ENCODE measurements at regions not wholly inside any gene's neighbourhood (a gene's known extent, or its start where the extent isn't known, plus 50 kb on each side); places are given as distances from the start of the nearest gene placed in this dataset.

DNA sequence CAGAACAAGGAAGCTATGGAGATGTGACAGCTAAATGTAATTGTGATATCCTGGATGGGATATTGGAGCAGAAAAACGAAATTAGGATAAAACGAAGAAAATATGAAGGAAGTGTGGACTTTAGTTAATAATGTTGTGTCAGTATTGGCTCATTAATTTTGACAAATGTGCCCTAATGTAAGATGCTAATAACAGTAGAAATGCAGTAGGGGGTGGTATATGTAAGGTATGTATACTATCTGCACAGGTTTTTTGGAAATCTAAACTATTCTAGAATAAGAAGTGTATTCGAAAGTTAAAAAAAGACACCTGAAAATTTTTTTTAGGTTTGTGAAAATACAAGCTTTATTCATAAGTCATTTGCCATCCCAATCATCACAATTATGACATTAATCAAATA, 421.4 kb upstream of the B3GALT2 start:
- Histone ChIP-seq H3K27ac (ENCODE audit: low read depth in 1 of 3, low read length in 2 of 3) (no peak overlapping the region), H3K4me3 (ENCODE audit: low read depth in 1 of 3, low read length in 3 of 3) (no peak overlapping the region), H3K27me3 (ENCODE audit: control insufficient read depth in 3 of 3, insufficient read depth in 3 of 3, low read length in 3 of 3) (no peaks in the 10 kb centered on the region), H3K36me3 (ENCODE audit: control insufficient read depth in 3 of 3, insufficient read depth in 2 of 3, low read depth in 1 of 3, low read length in 3 of 3) (no peaks in the 10 kb centered on the region), H3K4me1 (ENCODE audit: control insufficient read depth in 3 of 3, insufficient read depth in 2 of 3, low read depth in 1 of 3, low read length in 2 of 3) (no peaks in the 10 kb centered on the region), H3K9me3 (ENCODE audit: control insufficient read depth in 2 of 2, insufficient read depth in 1 of 2, low read depth in 1 of 2, low read length in 1 of 2) (no peaks in the 10 kb centered on the region)
- WGBS, 3 donors = 91 to 97% (median 93%) methylated on average over 3 of the region's 3 CpGs
- FAIRE-seq (no peak), DNase-seq (no peak)

DNA sequence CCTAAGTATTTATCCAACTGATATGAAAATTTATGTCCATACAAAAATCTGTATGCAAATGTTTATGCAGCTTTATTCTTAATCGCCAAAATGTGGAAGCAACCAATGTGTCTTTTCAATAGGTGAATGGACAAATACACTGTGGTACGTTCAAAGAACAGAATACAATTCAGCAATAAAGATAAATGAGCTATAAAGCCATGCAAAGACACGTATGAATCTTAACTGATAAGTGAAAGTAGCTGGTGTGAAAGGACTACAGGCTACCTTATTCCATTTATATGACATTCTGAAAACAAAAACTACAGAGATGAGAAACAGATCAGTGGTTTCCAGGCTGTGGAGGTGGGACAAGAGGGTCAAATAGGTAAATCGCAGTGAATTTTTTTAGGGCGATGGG, 419.6 kb upstream of the B3GALT2 start:
- no peaks in the 10 kb centered on the region for H3K4me1 ChIP-seq (ENCODE audit: control insufficient read depth in 3 of 3, insufficient read depth in 2 of 3, low read depth in 1 of 3, low read length in 2 of 3)
- H3K36me3 ChIP-seq (ENCODE audit: control insufficient read depth in 3 of 3, insufficient read depth in 2 of 3, low read depth in 1 of 3, low read length in 3 of 3) = no peaks in the 10 kb centered on the region
- H3K27me3 ChIP-seq (ENCODE audit: control insufficient read depth in 3 of 3, insufficient read depth in 3 of 3, low read length in 3 of 3) = no peaks in the 10 kb centered on the region
- H3K4me3 ChIP-seq (ENCODE audit: low read depth in 1 of 3, low read length in 3 of 3) = no peak overlapping the region
- WGBS, 3 donors = 54 to 81% (median 69%) methylated on average over 5 of the region's 5 CpGs
- FAIRE-seq (no peak), DNase-seq (no peak)
- H3K9me3 ChIP-seq (ENCODE audit: control insufficient read depth in 2 of 2, insufficient read depth in 1 of 2, low read depth in 1 of 2, low read length in 1 of 2) = no peaks in the 10 kb centered on the region
- no peak overlapping the region for H3K27ac ChIP-seq (ENCODE audit: low read depth in 1 of 3, low read length in 2 of 3)

DNA sequence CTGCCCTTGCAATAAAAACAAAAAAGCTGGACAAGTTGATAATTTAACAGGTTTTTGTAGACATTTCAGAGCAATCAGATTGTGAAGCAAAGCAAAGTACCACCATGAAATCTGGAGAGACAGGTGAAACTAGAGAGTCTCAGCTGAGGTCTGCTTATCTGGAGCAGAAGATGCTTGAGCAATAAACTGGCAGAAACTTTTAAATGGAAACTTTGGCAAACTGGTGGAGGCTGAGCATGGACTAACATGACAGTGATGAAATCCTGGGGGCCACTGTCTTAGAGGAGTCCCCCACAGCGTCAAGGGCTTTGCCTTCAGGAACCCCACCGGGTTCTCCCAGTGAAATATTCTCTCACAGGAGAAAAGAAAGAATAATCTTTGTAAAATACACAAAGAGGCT, 416.3 kb upstream of the B3GALT2 start:
- WGBS, 3 donors = 81 to 88% (median 83%) methylated on average over 2 of the region's 2 CpGs
- FAIRE-seq = no peak
- Histone ChIP-seq H3K4me1 (ENCODE audit: control insufficient read depth in 3 of 3, insufficient read depth in 2 of 3, low read depth in 1 of 3, low read length in 2 of 3) (no peaks in the 10 kb centered on the region), H3K4me3 (ENCODE audit: low read depth in 1 of 3, low read length in 3 of 3) (no peak overlapping the region), H3K36me3 (ENCODE audit: control insufficient read depth in 3 of 3, insufficient read depth in 2 of 3, low read depth in 1 of 3, low read length in 3 of 3) (no peaks in the 10 kb centered on the region), H3K9me3 (ENCODE audit: control insufficient read depth in 2 of 2, insufficient read depth in 1 of 2, low read depth in 1 of 2, low read length in 1 of 2) (no peaks in the 10 kb centered on the region), H3K27me3 (ENCODE audit: control insufficient read depth in 3 of 3, insufficient read depth in 3 of 3, low read length in 3 of 3) (no peaks in the 10 kb centered on the region), H3K27ac (ENCODE audit: low read depth in 1 of 3, low read length in 2 of 3) (no peak overlapping the region)
- DNase-seq = no peak

- Histone ChIP-seq H3K4me1 (ENCODE audit: control insufficient read depth in 3 of 3, insufficient read depth in 2 of 3, low read depth in 1 of 3, low read length in 2 of 3) (peaks cover 0 to 5% (median 0%) of the 10 kb centered on the region in 3 donors), H3K27me3 (ENCODE audit: control insufficient read depth in 3 of 3, insufficient read depth in 3 of 3, low read length in 3 of 3) (no peaks in the 10 kb centered on the region), H3K4me3 (ENCODE audit: low read depth in 1 of 3, low read length in 3 of 3) (no peak overlapping the region), H3K27ac (ENCODE audit: low read depth in 1 of 3, low read length in 2 of 3) (peak overlapping the region in 2 of 3 donors; percentile 58 to 64), H3K9me3 (ENCODE audit: control insufficient read depth in 2 of 2, insufficient read depth in 1 of 2, low read depth in 1 of 2, low read length in 1 of 2) (no peaks in the 10 kb centered on the region), H3K36me3 (ENCODE audit: control insufficient read depth in 3 of 3, insufficient read depth in 2 of 3, low read depth in 1 of 3, low read length in 3 of 3) (no peaks in the 10 kb centered on the region)
- 68 to 76% (median 69%) methylated on average over 3 of the region's 3 CpGs for WGBS, 3 donors
- FAIRE-seq (no peak), DNase-seq (no peak)
These were observed 406.9 kb upstream of the B3GALT2 start for GRCh38 chr1:193593147-193593885.

- FAIRE-seq = no peak
These were observed 405.9 kb upstream of the B3GALT2 start for GRCh38 chr1:193592317-193592716.

DNA sequence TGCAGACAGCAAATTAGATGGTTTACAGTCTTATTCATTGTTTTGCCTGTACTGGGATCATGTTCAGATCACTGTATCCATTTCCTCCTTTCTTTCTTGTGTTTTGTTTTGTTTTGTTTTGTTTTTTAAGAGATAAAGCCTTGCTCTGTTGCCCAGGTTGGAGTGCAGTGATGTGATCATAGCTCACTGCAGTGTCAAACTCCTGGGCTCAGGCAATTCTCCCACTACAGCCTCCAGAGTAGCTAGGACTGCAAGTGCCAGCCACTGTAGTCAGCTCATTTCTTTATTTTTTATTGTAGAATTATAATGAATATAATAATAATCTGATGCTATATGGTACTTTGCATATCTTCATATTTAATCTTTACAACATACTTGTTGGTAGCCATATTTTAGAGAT, 403.7 kb upstream of the B3GALT2 start:
- Histone ChIP-seq H3K27me3 (ENCODE audit: control insufficient read depth in 3 of 3, insufficient read depth in 3 of 3, low read length in 3 of 3) (no peaks in the 10 kb centered on the region), H3K9me3 (ENCODE audit: control insufficient read depth in 2 of 2, insufficient read depth in 1 of 2, low read depth in 1 of 2, low read length in 1 of 2) (no peaks in the 10 kb centered on the region), H3K4me1 (ENCODE audit: control insufficient read depth in 3 of 3, insufficient read depth in 2 of 3, low read depth in 1 of 3, low read length in 2 of 3) (peaks cover 0 to 9% (median 0%) of the 10 kb centered on the region in 3 donors), H3K27ac (ENCODE audit: low read depth in 1 of 3, low read length in 2 of 3) (no peak overlapping the region), H3K36me3 (ENCODE audit: control insufficient read depth in 3 of 3, insufficient read depth in 2 of 3, low read depth in 1 of 3, low read length in 3 of 3) (no peaks in the 10 kb centered on the region), H3K4me3 (ENCODE audit: low read depth in 1 of 3, low read length in 3 of 3) (no peak overlapping the region)
- FAIRE-seq = no peak
- DNase-seq = no peak

More at GRCh38 chr1:193592317-193592716, 405.9 kb upstream of the B3GALT2 start:
- Histone ChIP-seq H3K27me3 (ENCODE audit: control insufficient read depth in 3 of 3, insufficient read depth in 3 of 3, low read length in 3 of 3) (no peaks in the 10 kb centered on the region), H3K9me3 (ENCODE audit: control insufficient read depth in 2 of 2, insufficient read depth in 1 of 2, low read depth in 1 of 2, low read length in 1 of 2) (no peaks in the 10 kb centered on the region), H3K4me1 (ENCODE audit: control insufficient read depth in 3 of 3, insufficient read depth in 2 of 3, low read depth in 1 of 3, low read length in 2 of 3) (peaks cover 0 to 9% (median 0%) of the 10 kb centered on the region in 3 donors), H3K27ac (ENCODE audit: low read depth in 1 of 3, low read length in 2 of 3) (no peak overlapping the region), H3K4me3 (ENCODE audit: low read depth in 1 of 3, low read length in 3 of 3) (no peak overlapping the region), H3K36me3 (ENCODE audit: control insufficient read depth in 3 of 3, insufficient read depth in 2 of 3, low read depth in 1 of 3, low read length in 3 of 3) (no peaks in the 10 kb centered on the region)
- DNase-seq = peak in 1 of 2 donors; percentile 60
- WGBS, 3 donors = 75 to 85% (median 80%) methylated on average over 2 of the region's 2 CpGs

DNA sequence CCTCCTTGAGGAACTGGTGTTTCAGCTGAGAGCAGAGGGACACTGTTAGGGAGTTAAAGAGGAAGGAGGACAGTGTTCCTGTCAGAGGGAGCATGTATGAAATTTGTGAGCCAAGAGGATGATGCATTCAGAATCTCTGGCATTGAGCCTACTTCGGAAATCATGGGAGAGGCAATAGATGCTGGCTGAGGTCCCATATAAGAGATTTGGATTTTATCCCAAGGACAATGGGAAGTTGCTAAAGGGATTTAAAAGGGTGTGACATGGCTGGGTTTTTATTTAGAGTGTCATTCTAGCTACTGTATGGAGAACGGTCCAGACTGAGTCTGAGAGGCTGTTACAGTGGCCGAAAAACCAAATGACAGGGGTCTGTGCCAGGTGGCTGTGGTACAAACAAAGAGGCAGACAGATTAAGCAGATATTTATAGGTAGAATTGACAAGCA, 403.2 kb upstream of the B3GALT2 start:
- no peak overlapping the region for H3K4me3 ChIP-seq (ENCODE audit: low read depth in 1 of 3, low read length in 3 of 3)
- no peaks in the 10 kb centered on the region for H3K9me3 ChIP-seq (ENCODE audit: control insufficient read depth in 2 of 2, insufficient read depth in 1 of 2, low read depth in 1 of 2, low read length in 1 of 2)
- 37 to 44% (median 42%) methylated on average over 3 of the region's 3 CpGs for WGBS, 3 donors
- H3K27ac ChIP-seq (ENCODE audit: low read depth in 1 of 3, low read length in 2 of 3) = no peak overlapping the region
- peaks cover 0 to 11% (median 0%) of the 10 kb centered on the region in 3 donors for H3K4me1 ChIP-seq (ENCODE audit: control insufficient read depth in 3 of 3, insufficient read depth in 2 of 3, low read depth in 1 of 3, low read length in 2 of 3)
- no peaks in the 10 kb centered on the region for H3K36me3 ChIP-seq (ENCODE audit: control insufficient read depth in 3 of 3, insufficient read depth in 2 of 3, low read depth in 1 of 3, low read length in 3 of 3)
- FAIRE-seq = no peak
- H3K27me3 ChIP-seq (ENCODE audit: control insufficient read depth in 3 of 3, insufficient read depth in 3 of 3, low read length in 3 of 3) = no peaks in the 10 kb centered on the region
- DNase-seq = no peak

DNA sequence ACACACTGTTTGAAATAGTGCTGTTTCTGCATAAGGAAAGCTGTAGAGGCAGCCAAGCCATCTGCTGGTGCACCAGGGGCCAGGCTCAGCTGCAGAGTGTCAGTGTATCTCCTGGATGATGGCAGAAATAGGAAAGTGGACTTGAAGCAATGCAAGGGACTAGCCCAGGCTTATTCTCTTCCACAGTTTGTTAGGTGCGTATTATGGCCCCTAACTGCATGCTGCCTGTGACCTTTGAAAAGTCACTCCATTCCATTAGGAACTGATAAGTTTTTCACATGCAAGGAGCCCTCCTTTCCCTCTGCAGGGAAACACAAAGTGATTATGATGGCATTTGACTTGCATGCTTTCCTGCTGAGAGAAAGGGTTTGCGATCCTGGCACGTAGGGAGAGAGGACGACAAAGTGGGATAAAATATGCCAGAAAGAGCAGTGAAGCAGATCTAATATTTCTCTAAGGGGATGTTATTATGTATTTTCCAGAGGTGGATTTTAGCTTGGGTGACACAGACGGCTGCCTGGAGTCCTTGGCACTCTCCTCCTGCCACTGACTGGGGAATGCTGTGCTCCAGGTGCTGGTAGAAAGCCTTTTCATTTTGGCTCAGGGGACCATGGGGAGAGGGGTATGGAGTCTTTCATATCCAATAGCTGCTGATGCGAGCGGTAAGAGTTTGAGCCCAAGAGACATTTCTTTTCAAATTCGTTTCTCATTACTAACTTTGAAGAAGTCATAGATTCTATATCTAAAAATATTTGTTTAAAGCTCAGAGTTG, 402.1 kb upstream of the B3GALT2 start:
- FAIRE-seq (no peak), DNase-seq (peak in 1 of 2 donors; percentile 40)
- Histone ChIP-seq H3K27ac (ENCODE audit: low read depth in 1 of 3, low read length in 2 of 3) (no peak overlapping the region), H3K4me3 (ENCODE audit: low read depth in 1 of 3, low read length in 3 of 3) (no peak overlapping the region), H3K36me3 (ENCODE audit: control insufficient read depth in 3 of 3, insufficient read depth in 2 of 3, low read depth in 1 of 3, low read length in 3 of 3) (no peaks in the 10 kb centered on the region), H3K27me3 (ENCODE audit: control insufficient read depth in 3 of 3, insufficient read depth in 3 of 3, low read length in 3 of 3) (no peaks in the 10 kb centered on the region), H3K4me1 (ENCODE audit: control insufficient read depth in 3 of 3, insufficient read depth in 2 of 3, low read depth in 1 of 3, low read length in 2 of 3) (peaks cover 0 to 20% (median 0%) of the 10 kb centered on the region in 3 donors), H3K9me3 (ENCODE audit: control insufficient read depth in 2 of 2, insufficient read depth in 1 of 2, low read depth in 1 of 2, low read length in 1 of 2) (no peaks in the 10 kb centered on the region)
- WGBS, 3 donors = 74 to 86% (median 74%) methylated on average over 8 of the region's 8 CpGs
